GM19395 (cell line): ENCODE measurements at regions not wholly inside any gene's neighbourhood (a gene's known extent, or its start where the extent isn't known, plus 50 kb on each side); places are given as distances from the start of the nearest gene placed in this dataset.

ENCODE experiments used
- ATAC-seq: cut with Tn5 transposase; IDR thresholded peaks from one replicate; pipeline ENCODE4 v1.9.1; 2021; ENCODE audit warnings: mild to moderate bottlenecking, moderate library complexity; ENCODE audit not compliant: unreplicated experiment

- ATAC-seq, result no peak
Measured at GRCh38 chr1:87560137-87560536, 231.5 kb downstream of the LMO4 start.

GRCh38 chr1:87560601-87561360 lies 232.1 kb downstream of the LMO4 start:
- no peak for ATAC-seq

GRCh38 chr1:87563211-87563610 lies 234.5 kb downstream of the LMO4 start:
- ATAC-seq, result no peak

GRCh38 chr1:87565861-87566260 lies 237.2 kb downstream of the LMO4 start:
- ATAC-seq, result no peak

DNA sequence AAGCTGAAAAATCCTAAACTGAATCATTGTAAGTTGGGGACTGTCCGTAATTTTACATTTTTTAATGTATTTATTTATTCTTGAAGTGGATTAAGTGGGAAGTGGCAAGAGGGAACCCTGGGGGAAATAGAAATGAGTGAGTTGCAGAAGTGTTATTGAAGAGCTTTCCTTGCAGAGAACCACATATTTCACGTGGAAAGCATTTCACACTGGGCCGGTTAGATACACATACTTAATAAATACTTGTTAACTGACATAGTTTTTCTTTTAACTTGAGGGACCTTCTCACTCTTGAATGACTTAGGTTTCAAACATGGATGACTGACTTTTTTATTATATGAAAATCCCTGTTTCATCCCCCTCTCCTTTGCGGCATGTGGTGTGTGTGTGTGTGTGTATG lies 239.3 kb downstream of the LMO4 start:
- no peak for ATAC-seq

DNA sequence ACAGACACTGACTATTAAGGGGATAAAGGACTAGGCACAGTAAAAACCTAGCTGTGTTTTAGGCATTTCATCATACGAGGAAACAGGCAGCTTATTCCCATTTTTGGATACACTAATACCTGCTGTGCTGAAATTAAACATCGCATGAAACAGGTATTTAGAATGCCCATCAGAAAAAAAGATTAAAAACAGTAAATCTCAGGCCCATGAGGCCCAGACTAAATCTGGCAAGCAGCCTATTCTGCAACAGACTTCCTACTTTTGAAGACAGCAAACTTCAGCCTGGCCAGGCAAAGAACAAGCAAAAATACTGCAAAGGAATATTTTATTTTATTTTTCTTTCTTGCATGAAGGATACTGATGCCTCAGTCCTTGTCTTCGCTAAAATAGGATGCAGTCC lies 240.2 kb downstream of the LMO4 start:
- ATAC-seq, result no peak

- no peak for ATAC-seq
Measured at GRCh38 chr1:87572008-87572407, 243.3 kb downstream of the LMO4 start.

GRCh38 chr1:87572891-87573290 lies 244.2 kb downstream of the LMO4 start:
- ATAC-seq, result no peak

GRCh38 chr1:87575528-87575927 lies 246.8 kb downstream of the LMO4 start:
- no peak for ATAC-seq

GRCh38 chr1:87578464-87578863 lies 249.8 kb downstream of the LMO4 start:
- no peak for ATAC-seq

GRCh38 chr1:87583459-87583858 lies 254.8 kb downstream of the LMO4 start:
- ATAC-seq, result no peak

DNA sequence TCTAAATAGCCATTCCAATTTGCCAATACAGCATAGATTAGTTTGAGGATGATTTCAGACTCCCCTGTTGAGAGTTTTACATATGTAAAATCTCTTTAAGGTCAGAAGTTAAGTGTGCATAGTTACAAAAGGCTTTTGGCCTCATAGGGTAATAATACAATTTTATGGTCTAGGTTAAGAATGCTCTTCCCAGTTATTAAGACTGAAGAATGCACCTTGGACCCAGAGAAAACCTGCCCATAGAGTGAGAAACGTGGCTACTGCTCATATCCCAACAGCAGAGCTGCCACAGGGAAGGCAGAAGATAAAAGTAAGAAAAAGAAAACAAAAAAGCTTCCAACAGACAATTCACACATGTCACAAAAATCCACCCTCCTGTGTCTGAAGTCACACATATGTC lies 255.9 kb downstream of the LMO4 start:
- ATAC-seq, result no peak

DNA sequence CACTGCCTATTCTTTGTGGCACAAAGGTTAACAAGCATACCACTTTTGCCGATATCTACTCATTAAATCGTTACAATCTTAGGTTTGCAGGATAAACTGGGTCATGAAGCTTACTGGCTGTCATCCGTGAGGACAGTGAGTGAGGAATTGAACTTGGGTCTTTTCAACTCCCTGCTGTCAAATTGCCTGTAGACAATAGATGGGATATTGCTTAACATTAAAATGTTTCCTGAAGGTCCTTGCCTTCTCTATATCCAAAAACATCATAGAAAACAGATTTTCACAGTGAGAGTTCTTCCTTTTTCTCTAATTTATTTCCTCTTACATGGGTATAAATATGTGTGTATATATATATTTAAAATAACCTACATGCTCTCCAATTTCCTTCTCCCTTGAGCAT lies 257.8 kb downstream of the LMO4 start:
- ATAC-seq, result no peak

DNA sequence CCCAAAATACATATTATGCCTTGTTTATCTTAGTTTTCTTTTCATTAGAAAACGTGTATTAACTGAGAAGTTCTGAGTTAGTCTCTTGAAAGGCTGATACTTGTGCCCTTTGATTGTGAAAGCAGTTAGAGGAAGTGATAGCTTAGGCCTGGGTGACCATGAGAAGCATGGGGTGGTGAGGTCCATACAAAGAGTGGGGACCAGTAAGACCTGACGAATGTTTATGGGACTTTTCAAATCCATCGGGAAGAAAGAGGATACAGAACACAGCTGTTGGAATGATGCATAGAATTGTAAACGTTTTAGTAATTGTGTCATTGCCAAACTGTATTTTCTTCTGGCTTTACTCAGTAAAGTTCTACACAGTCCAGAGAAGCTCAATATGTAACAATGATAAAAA lies 259.8 kb downstream of the LMO4 start:
- ATAC-seq, result peak; percentile 76

GRCh38 chr1:87591492-87591891 lies 262.8 kb downstream of the LMO4 start:
- no peak for ATAC-seq

DNA sequence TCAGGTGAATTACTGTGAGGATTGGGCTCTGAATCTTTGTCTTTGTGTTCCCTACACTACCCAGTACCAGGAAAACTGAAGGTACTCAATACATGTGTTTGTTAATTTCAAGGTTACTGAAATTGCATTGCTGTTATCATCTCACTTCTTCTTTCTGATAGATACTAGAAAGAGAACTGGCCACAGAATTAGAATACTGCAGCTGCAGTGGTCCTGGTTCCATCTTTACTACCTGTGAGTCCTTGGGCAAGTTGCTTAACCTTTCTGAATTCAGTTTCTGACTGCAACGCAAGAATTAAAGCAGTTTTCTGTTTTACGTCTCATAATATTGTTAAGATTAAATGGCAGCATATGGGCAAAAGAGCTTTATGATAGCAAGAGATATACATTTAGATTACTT lies 263.5 kb downstream of the LMO4 start:
- ATAC-seq, result peak; percentile 88

- no peak for ATAC-seq
Measured at GRCh38 chr1:87594736-87595383, 266.2 kb downstream of the LMO4 start.

DNA sequence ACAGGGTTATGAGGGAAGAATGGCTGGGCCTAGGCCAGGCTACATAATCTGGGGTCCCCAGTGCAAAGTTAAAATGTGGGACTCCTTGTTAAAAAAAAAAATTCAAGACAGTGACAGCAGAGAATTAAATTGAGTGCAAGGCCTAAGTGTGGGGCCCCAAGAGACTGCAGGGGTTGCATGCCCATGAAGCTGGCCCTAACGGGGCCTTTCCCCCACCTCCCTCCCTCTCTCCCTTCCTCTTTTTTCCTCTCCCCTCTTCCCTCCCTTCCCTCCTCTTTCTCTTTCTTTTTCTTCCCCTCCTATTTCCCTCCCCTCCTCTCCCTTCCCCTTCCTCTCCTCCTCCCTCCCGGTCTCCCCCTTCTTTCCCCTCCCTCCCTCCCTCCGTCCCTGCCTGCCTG lies 266.7 kb downstream of the LMO4 start:
- no peak for ATAC-seq

GRCh38 chr1:87598429-87598828 lies 269.7 kb downstream of the LMO4 start:
- ATAC-seq, result no peak

- ATAC-seq, result no peak
Measured at GRCh38 chr1:87599569-87599968, 270.9 kb downstream of the LMO4 start.

DNA sequence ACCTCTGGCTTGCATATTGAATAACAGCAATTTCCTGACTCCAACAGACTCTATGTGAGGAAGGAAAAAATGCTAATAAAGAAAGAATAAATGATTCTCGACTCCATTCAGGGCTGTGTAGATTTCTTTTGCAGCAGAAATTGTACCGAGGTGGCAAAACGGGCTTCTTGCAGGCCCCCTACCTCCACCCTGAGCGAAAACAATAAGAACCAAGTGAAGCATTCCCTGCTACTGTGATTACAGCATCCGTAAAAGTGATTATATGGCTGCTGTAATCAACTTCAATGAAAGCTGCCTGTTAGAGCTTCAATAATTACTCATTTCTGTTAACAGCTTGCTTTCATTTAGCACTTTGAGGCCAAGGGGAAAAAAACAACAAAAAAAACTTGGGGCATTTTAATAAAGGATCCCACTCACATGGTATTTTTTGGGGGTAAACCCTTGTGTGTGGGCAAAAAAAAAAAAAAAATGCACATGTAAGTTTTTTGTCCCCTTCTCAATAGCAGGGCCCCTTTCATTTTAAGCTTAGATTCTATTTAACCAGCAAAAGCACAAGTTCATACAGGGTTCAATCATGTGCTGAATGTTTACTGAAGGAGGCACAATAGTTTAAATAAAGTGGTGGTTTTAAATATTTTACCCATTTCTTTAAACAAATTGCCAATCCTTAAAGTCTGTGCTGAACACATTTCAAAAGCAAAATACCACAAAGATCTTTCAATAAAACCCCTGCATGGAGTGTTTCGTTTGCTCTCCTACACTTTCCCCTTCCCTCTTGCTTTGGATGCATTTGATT lies 271.6 kb downstream of the LMO4 start:
- no peak for ATAC-seq

GRCh38 chr1:87600854-87601253 lies 272.2 kb downstream of the LMO4 start:
- ATAC-seq, result no peak
